ENCODE measurements at regions not wholly inside any gene's neighbourhood (a gene's known extent, or its start where the extent isn't known, plus 50 kb on each side); places are given as distances from the start of the nearest gene placed in this dataset.

- H3K36me3 Mint-ChIP-seq = no peaks in the 10 kb centered on the region
- H3K9me3 Mint-ChIP-seq = no peaks in the 10 kb centered on the region
- no peaks in the 10 kb centered on the region for H3K27me3 Mint-ChIP-seq
- H3K27ac Mint-ChIP-seq = no peak overlapping the region
- H3K4me1 Mint-ChIP-seq (ENCODE audit: unreplicated experiment) = peaks cover 24% of the 10 kb centered on the region
- TF ChIP-seq, protein P1, sequence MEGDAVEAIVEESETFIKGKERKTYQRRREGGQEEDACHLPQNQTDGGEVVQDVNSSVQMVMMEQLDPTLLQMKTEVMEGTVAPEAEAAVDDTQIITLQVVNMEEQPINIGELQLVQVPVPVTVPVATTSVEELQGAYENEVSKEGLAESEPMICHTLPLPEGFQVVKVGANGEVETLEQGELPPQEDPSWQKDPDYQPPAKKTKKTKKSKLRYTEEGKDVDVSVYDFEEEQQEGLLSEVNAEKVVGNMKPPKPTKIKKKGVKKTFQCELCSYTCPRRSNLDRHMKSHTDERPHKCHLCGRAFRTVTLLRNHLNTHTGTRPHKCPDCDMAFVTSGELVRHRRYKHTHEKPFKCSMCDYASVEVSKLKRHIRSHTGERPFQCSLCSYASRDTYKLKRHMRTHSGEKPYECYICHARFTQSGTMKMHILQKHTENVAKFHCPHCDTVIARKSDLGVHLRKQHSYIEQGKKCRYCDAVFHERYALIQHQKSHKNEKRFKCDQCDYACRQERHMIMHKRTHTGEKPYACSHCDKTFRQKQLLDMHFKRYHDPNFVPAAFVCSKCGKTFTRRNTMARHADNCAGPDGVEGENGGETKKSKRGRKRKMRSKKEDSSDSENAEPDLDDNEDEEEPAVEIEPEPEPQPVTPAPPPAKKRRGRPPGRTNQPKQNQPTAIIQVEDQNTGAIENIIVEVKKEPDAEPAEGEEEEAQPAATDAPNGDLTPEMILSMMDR (conservative IDR thresholded peaks at IDR 0.05) = no peak
- no peak overlapping the region for H3K4me3 Mint-ChIP-seq
- DNase-seq (ENCODE audit: extremely low spot score, unreplicated experiment) = no peak
Measured at GRCh38 chr9:129394886-129395279, 216.8 kb upstream of the IER5L start.

DNA sequence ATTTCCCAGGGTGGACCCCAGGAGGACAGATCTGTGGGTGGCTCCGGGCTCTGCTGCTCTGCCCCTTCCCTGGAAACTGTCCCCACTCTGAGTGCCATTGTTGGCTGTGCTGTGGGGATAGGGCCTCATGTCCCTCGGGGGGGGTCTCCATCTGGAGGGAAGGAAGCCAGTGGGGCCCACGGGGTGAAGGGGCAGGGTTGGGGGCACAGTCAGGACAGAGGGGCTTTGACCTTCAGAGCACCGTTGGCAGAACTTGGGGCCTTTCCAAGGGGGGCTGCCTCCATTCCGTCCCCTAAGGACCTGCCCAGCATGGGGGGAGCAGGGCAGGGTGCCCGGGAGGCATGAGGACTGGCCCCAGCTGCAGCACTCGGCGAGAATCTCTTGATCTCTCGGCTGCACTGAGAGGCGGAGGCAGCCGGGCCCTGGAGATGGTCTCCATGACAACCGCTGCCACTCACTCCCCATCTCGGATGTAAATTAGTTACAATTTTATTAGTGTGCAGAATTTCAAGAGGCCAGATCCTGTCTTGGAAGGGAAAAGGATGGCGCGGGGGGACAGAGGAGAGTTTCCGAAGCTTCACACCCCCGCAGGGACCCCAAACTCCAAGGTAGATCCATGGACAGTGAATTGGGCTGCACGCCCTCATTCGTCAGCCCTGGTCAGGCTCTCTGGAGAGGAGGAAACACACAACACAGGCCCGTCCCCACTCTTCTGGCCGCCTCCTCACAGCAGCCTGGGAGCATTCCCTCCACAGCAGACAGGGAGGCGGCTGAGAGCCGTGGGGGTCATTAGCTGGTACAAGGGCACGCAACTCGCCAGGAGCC, 216.2 kb upstream of the IER5L start:
- no peak overlapping the region for H3K27ac Mint-ChIP-seq
- H3K36me3 Mint-ChIP-seq = no peaks in the 10 kb centered on the region
- peaks cover 18% of the 10 kb centered on the region for H3K4me1 Mint-ChIP-seq (ENCODE audit: unreplicated experiment)
- H3K4me3 Mint-ChIP-seq = no peak overlapping the region
- no peaks in the 10 kb centered on the region for H3K27me3 Mint-ChIP-seq
- H3K9me3 Mint-ChIP-seq = no peaks in the 10 kb centered on the region
- TF ChIP-seq, protein P1 (conservative IDR thresholded peaks at IDR 0.05) = no peak
- no peak for DNase-seq (ENCODE audit: extremely low spot score, unreplicated experiment)

- no peaks in the 10 kb centered on the region for H3K9me3 Mint-ChIP-seq
- H3K4me3 Mint-ChIP-seq = no peak overlapping the region
- TF ChIP-seq, protein P1 (conservative IDR thresholded peaks at IDR 0.05) = no peak
- DNase-seq (ENCODE audit: extremely low spot score, unreplicated experiment) = no peak
- H3K4me1 Mint-ChIP-seq (ENCODE audit: unreplicated experiment) = peaks cover 14% of the 10 kb centered on the region
- no peaks in the 10 kb centered on the region for H3K36me3 Mint-ChIP-seq
- no peak overlapping the region for H3K27ac Mint-ChIP-seq
- no peaks in the 10 kb centered on the region for H3K27me3 Mint-ChIP-seq
Measured at GRCh38 chr9:129393064-129393463, 215.0 kb upstream of the IER5L start.

GRCh38 chr9:129392093-129392541, 214.1 kb upstream of the IER5L start:
- H3K4me3 Mint-ChIP-seq = no peak overlapping the region
- TF ChIP-seq, protein P1 (conservative IDR thresholded peaks at IDR 0.05) = no peak
- no peaks in the 10 kb centered on the region for H3K36me3 Mint-ChIP-seq
- DNase-seq (ENCODE audit: extremely low spot score, unreplicated experiment) = no peak
- no peak overlapping the region for H3K27ac Mint-ChIP-seq
- H3K27me3 Mint-ChIP-seq = no peaks in the 10 kb centered on the region
- peaks cover 14% of the 10 kb centered on the region for H3K4me1 Mint-ChIP-seq (ENCODE audit: unreplicated experiment)
- H3K9me3 Mint-ChIP-seq = no peaks in the 10 kb centered on the region

DNA sequence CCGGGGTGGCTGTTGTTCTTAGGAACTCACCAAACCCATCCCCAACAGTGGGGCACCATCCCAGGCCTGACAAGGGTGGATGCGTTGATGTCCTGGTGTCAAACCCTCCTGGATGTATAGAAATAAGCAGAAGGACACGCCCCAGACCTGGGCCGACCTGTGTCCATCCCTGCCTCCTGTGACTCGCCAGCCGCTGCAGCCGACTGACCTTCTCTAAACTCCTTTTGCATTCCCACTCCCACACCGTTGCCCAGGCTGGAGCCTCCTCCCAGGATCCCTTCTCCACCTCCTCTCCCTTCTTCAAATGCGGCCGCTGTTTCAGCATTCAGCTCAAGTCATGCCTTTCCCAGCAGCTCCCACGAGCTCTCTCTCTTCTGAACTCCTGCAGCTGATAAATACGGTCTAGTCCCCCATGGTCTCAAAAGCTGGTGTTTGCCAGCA, 213.2 kb upstream of the IER5L start:
- no peaks in the 10 kb centered on the region for H3K9me3 Mint-ChIP-seq
- TF ChIP-seq, protein P1 (conservative IDR thresholded peaks at IDR 0.05) = no peak
- H3K27me3 Mint-ChIP-seq = no peaks in the 10 kb centered on the region
- no peaks in the 10 kb centered on the region for H3K36me3 Mint-ChIP-seq
- peaks cover 14% of the 10 kb centered on the region for H3K4me1 Mint-ChIP-seq (ENCODE audit: unreplicated experiment)
- H3K4me3 Mint-ChIP-seq = no peak overlapping the region
- no peak for DNase-seq (ENCODE audit: extremely low spot score, unreplicated experiment)
- no peak overlapping the region for H3K27ac Mint-ChIP-seq
